ENCODE measurements at regions not wholly inside any gene's neighbourhood (a gene's known extent, or its start where the extent isn't known, plus 50 kb on each side); places are given as distances from the start of the nearest gene placed in this dataset.

DNA sequence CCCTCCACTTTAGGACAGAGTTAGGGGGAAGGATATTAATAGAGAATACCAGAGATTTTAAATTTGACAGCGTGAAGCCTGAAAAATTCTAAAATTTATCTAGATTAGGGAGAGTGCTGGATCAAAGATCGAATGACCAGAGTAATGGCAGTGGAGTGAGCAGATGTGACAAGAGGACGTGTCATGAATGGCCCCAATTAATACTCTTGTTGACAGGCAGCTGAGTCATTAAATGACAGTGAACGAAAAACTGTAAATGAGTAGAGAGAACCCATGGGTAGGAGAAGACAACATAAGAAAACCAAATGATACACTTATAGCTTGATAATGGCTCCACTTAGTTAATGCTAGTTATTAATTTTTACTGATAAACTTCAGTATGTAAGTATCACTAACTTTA, 73.9 kb upstream of the PLEKHA5 start (continued):
- TF ChIP-seq, protein P1, sequence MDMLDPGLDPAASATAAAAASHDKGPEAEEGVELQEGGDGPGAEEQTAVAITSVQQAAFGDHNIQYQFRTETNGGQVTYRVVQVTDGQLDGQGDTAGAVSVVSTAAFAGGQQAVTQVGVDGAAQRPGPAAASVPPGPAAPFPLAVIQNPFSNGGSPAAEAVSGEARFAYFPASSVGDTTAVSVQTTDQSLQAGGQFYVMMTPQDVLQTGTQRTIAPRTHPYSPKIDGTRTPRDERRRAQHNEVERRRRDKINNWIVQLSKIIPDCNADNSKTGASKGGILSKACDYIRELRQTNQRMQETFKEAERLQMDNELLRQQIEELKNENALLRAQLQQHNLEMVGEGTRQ (IDR thresholded peaks at IDR 0.05; ENCODE audit: low read length): no peak
- no peak for TF ChIP-seq CTBP2 (IDR thresholded peaks at IDR 0.05; ENCODE audit: borderline replicate concordance, insufficient read depth, insufficient read length, low read length)
- TF ChIP-seq, protein P2, sequence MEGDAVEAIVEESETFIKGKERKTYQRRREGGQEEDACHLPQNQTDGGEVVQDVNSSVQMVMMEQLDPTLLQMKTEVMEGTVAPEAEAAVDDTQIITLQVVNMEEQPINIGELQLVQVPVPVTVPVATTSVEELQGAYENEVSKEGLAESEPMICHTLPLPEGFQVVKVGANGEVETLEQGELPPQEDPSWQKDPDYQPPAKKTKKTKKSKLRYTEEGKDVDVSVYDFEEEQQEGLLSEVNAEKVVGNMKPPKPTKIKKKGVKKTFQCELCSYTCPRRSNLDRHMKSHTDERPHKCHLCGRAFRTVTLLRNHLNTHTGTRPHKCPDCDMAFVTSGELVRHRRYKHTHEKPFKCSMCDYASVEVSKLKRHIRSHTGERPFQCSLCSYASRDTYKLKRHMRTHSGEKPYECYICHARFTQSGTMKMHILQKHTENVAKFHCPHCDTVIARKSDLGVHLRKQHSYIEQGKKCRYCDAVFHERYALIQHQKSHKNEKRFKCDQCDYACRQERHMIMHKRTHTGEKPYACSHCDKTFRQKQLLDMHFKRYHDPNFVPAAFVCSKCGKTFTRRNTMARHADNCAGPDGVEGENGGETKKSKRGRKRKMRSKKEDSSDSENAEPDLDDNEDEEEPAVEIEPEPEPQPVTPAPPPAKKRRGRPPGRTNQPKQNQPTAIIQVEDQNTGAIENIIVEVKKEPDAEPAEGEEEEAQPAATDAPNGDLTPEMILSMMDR (IDR thresholded peaks at IDR 0.05; ENCODE audit: control extremely low read depth in 1 of 3, insufficient read depth in 1 of 3, low read depth in 1 of 3, low read length in 3 of 3): no peak

Data from H1 (cell line).